ENCODE measurements at regions not wholly inside any gene's neighbourhood (a gene's known extent, or its start where the extent isn't known, plus 50 kb on each side); places are given as distances from the start of the nearest gene placed in this dataset.

GRCh38 chr3:168583977-168584376, 488.3 kb upstream of the GOLIM4 start:
- no peak for DNase-seq (ENCODE audit: low read depth)

GRCh38 chr3:168582503-168582902, 486.8 kb upstream of the GOLIM4 start:
- DNase-seq (ENCODE audit: low read depth): no peak

- no peak for DNase-seq (ENCODE audit: low read depth)
These were observed 486.1 kb upstream of the GOLIM4 start for GRCh38 chr3:168581771-168582225.

GRCh38 chr3:168579010-168579409, 483.3 kb upstream of the GOLIM4 start:
- DNase-seq (ENCODE audit: low read depth): no peak

- no peak for DNase-seq (ENCODE audit: low read depth)
These were observed 480.0 kb upstream of the GOLIM4 start for GRCh38 chr3:168575750-168576149.

GRCh38 chr3:168574455-168575158, 478.9 kb upstream of the GOLIM4 start:
- DNase-seq (ENCODE audit: low read depth): no peak

GRCh38 chr3:168570404-168571155, 474.9 kb upstream of the GOLIM4 start:
- DNase-seq (ENCODE audit: low read depth): no peak

- no peak for DNase-seq (ENCODE audit: low read depth)
These were observed 463.1 kb upstream of the GOLIM4 start for GRCh38 chr3:168558728-168559411.

GRCh38 chr3:168552251-168552650, 456.5 kb upstream of the GOLIM4 start:
- DNase-seq (ENCODE audit: low read depth): no peak

GRCh38 chr3:168548719-168549118, 453.0 kb upstream of the GOLIM4 start:
- DNase-seq (ENCODE audit: low read depth): no peak

- DNase-seq (ENCODE audit: low read depth): no peak
These were observed 451.0 kb upstream of the GOLIM4 start for GRCh38 chr3:168546707-168547106.

GRCh38 chr3:168545591-168545990, 449.9 kb upstream of the GOLIM4 start:
- no peak for DNase-seq (ENCODE audit: low read depth)

- peak; percentile 12 for DNase-seq (ENCODE audit: low read depth)
These were observed 448.6 kb upstream of the GOLIM4 start for GRCh38 chr3:168544097-168544957.

- no peak for DNase-seq (ENCODE audit: low read depth)
These were observed 445.0 kb upstream of the GOLIM4 start for GRCh38 chr3:168540726-168541125.

- DNase-seq (ENCODE audit: low read depth): peak; percentile 2
These were observed 444.2 kb upstream of the GOLIM4 start for GRCh38 chr3:168539909-168540308.

- DNase-seq (ENCODE audit: low read depth): no peak
These were observed 439.0 kb upstream of the GOLIM4 start for GRCh38 chr3:168534761-168535160.

- DNase-seq (ENCODE audit: low read depth): no peak
These were observed 437.9 kb upstream of the GOLIM4 start for GRCh38 chr3:168533600-168533999.

GRCh38 chr3:168532135-168532534, 436.4 kb upstream of the GOLIM4 start:
- DNase-seq (ENCODE audit: low read depth): no peak

- DNase-seq (ENCODE audit: low read depth): no peak
These were observed 435.4 kb upstream of the GOLIM4 start for GRCh38 chr3:168531116-168531515.

GRCh38 chr3:168524129-168524528, 428.4 kb upstream of the GOLIM4 start:
- DNase-seq (ENCODE audit: low read depth): no peak

- peak; percentile 36 for DNase-seq (ENCODE audit: low read depth)
These were observed 421.7 kb upstream of the GOLIM4 start for GRCh38 chr3:168517249-168518071.
